ENCODE measurements at regions not wholly inside any gene's neighbourhood (a gene's known extent, or its start where the extent isn't known, plus 50 kb on each side); places are given as distances from the start of the nearest gene placed in this dataset.

DNA sequence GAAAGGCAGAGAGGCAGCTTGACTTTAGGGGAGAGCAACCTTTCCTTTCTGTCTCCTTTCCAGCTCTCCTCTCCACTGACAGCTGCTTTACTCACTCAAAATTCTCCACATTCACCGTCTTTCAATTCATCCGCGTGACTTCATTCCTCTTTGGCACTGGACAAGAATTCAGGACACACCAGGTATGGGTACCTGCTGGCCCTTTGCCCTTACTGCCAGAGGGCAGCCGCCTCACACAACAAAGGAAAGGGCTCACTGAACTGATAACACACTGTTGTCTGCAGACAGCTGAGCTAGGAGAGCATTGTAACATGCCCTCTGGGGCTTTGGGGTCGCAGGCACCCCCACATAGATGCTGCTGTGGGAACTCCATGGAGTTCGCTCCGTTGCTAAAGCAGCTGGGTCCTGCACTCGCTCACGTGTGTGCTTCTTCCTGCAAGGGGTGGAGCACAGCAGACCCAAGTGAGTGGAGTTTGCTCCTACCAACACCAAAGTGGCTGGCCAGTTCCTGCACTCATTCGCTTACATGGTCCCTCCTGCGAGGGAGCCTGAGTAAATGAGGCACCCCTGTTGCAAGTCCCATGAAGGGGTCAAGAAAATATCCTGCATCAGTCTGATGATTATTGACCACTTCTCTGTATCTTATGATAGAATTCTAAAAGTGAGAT lies 79.0 kb upstream of the SGO1 start:
- TF ChIP-seq CTCF (conservative IDR thresholded peaks at IDR 0.05), result no peak
- no peak for DNase-seq (ENCODE audit: low read depth, low spot score)
- H3K27me3 Mint-ChIP-seq (ENCODE audit: low read depth), result no peaks in the 10 kb centered on the region
- no peak overlapping the region for H3K27ac Mint-ChIP-seq (ENCODE audit: unreplicated experiment)
- no peaks in the 10 kb centered on the region for H3K36me3 Mint-ChIP-seq (ENCODE audit: low read depth)
- no peaks in the 10 kb centered on the region for H3K4me1 Mint-ChIP-seq
- peaks cover 13% of the 10 kb centered on the region for H3K9me3 Mint-ChIP-seq
- no peak overlapping the region for H3K4me3 Mint-ChIP-seq

GRCh38 chr3:20258371-20258770 lies 72.4 kb upstream of the SGO1 start:
- Mint-ChIP-seq H3K27ac (ENCODE audit: unreplicated experiment) (no peak overlapping the region), H3K4me3 (no peak overlapping the region), H3K4me1 (no peaks in the 10 kb centered on the region), H3K27me3 (ENCODE audit: low read depth) (no peaks in the 10 kb centered on the region), H3K9me3 (peaks cover 3% of the 10 kb centered on the region), H3K36me3 (ENCODE audit: low read depth) (no peaks in the 10 kb centered on the region)
- no peak for TF ChIP-seq CTCF (conservative IDR thresholded peaks at IDR 0.05)
- no peak for DNase-seq (ENCODE audit: low read depth, low spot score)

GRCh38 chr3:20256144-20256543 lies 70.1 kb upstream of the SGO1 start:
- TF ChIP-seq CTCF (conservative IDR thresholded peaks at IDR 0.05), result no peak
- no peak overlapping the region for H3K27ac Mint-ChIP-seq (ENCODE audit: unreplicated experiment)
- H3K27me3 Mint-ChIP-seq (ENCODE audit: low read depth), result no peaks in the 10 kb centered on the region
- H3K36me3 Mint-ChIP-seq (ENCODE audit: low read depth), result no peaks in the 10 kb centered on the region
- H3K9me3 Mint-ChIP-seq, result peaks cover 3% of the 10 kb centered on the region
- H3K4me1 Mint-ChIP-seq, result peaks cover 4% of the 10 kb centered on the region
- H3K4me3 Mint-ChIP-seq, result no peak overlapping the region
- DNase-seq (ENCODE audit: low read depth, low spot score), result no peak

- Mint-ChIP-seq H3K36me3 (ENCODE audit: low read depth) (no peaks in the 10 kb centered on the region), H3K27ac (ENCODE audit: unreplicated experiment) (no peak overlapping the region), H3K9me3 (peaks cover 3% of the 10 kb centered on the region), H3K4me3 (no peak overlapping the region), H3K27me3 (ENCODE audit: low read depth) (no peaks in the 10 kb centered on the region), H3K4me1 (peaks cover 10% of the 10 kb centered on the region)
- no peak for TF ChIP-seq CTCF (conservative IDR thresholded peaks at IDR 0.05)
- no peak for DNase-seq (ENCODE audit: low read depth, low spot score)
Observed at GRCh38 chr3:20254268-20255117, 68.5 kb upstream of the SGO1 start.

DNA sequence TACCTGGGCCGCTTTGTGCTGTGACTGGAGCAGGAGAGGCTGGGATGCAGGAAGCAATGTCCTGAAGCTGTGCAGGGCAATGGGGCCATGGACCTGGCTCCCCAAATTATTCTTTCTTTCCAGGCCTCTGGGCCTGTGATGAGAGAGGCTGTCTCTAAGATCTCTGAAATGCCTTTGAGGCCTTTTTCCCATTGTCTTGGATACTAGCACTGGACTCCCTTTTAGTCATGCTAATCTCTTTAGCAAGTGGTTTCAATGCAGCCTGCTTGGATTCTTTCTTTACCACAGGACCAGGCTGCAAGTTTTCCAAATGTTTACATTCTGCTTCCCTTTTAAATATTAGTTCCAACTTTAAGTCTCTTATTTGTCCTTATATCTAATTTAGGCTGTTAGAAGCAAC lies 64.8 kb upstream of the SGO1 start:
- H3K4me1 Mint-ChIP-seq, result peaks cover 10% of the 10 kb centered on the region
- DNase-seq (ENCODE audit: low read depth, low spot score), result no peak
- peaks cover 6% of the 10 kb centered on the region for H3K9me3 Mint-ChIP-seq
- H3K27me3 Mint-ChIP-seq (ENCODE audit: low read depth), result no peaks in the 10 kb centered on the region
- no peak for TF ChIP-seq CTCF (conservative IDR thresholded peaks at IDR 0.05)
- no peak overlapping the region for H3K27ac Mint-ChIP-seq (ENCODE audit: unreplicated experiment)
- no peaks in the 10 kb centered on the region for H3K36me3 Mint-ChIP-seq (ENCODE audit: low read depth)
- H3K4me3 Mint-ChIP-seq, result no peak overlapping the region

All from neural crest cell (in vitro differentiated cells).